Testis (tissue), 2 donors: ENCODE measurements at regions not wholly inside any gene's neighbourhood (a gene's known extent, or its start where the extent isn't known, plus 50 kb on each side); places are given as distances from the start of the nearest gene placed in this dataset.

Experiments used
- DNase-seq: peaks from one replicate; pipeline ENCODE4 v3.0.0-alpha.2; 2019
- H3K27ac ChIP-seq, 2 donors: fragments of 200-600 bp; sonication (generic); one replicate each; pipeline ENCODE4 v1.5.1; 2019
- H3K27me3 ChIP-seq: fragments of 200-600 bp; sonication (generic); one replicate; pipeline ENCODE4 v1.5.1; 2019
- H3K36me3 ChIP-seq: fragments of 200-600 bp; sonication (generic); one replicate; pipeline ENCODE4 v1.5.1; 2017; ENCODE audit warnings: low read depth; ENCODE audit errors: missing control alignments
- H3K4me1 ChIP-seq: fragments of 200-600 bp; sonication (generic); one replicate; pipeline ENCODE4 v1.5.1; 2019
- H3K4me3 ChIP-seq, 2 donors: fragments of 200-600 bp; sonication (generic); one replicate each; pipeline ENCODE4 v1.5.1; 2017 to 2019
- H3K9me3 ChIP-seq: fragments of 200-600 bp; sonication (generic); one replicate; pipeline ENCODE4 v1.5.1; 2017
- POLR2A ChIP-seq: fragments of 450-650 bp; IDR thresholded peaks from one replicate; pipeline ENCODE4 v1.6.1; 2017; ENCODE audit warnings: antibody characterized with exemption, mild to moderate bottlenecking, moderate library complexity
- WGBS, 2 donors: methylation state at CpG; one replicate each; pipeline ENCODE4 v1.1.5; 2018; 5-methylcytosine and 5-hydroxymethylcytosine counted together
- intact Hi-C: fragments of 100-400 bp; cut with DNase I; formaldehyde crosslinking; loops from one replicate; pipeline ENCODE4 v1.15.1; 2023; ENCODE audit warnings: low total_unique reads
- TF ChIP-seq, protein P1 (sequence below), 3 experiments: fragments of 450-650 bp in 2 of 3; fragments of 200-600 bp in 1 of 3; sonication (generic) in 1 of 3; IDR thresholded peaks; one replicate each; pipeline ENCODE4 v1.5.1; 2016 to 2019; ENCODE audit warnings: antibody characterized with exemption in 3 of 3, mild to moderate bottlenecking in 2 of 3, moderate library complexity in 1 of 3

- WGBS, 2 donors = 90 to 96% methylated on average over 1 of the region's 1 CpG
- intact Hi-C loops = no loop called here
- H3K9me3 ChIP-seq = no peaks in the 10 kb centered on the region
- H3K27me3 ChIP-seq = no peaks in the 10 kb centered on the region
- H3K27ac ChIP-seq = no peak overlapping the region
- no peak for DNase-seq
- no peaks in the 10 kb centered on the region for H3K36me3 ChIP-seq
- no peaks in the 10 kb centered on the region for H3K4me1 ChIP-seq
- TF ChIP-seq POLR2A = no peak
- TF ChIP-seq, protein P1, sequence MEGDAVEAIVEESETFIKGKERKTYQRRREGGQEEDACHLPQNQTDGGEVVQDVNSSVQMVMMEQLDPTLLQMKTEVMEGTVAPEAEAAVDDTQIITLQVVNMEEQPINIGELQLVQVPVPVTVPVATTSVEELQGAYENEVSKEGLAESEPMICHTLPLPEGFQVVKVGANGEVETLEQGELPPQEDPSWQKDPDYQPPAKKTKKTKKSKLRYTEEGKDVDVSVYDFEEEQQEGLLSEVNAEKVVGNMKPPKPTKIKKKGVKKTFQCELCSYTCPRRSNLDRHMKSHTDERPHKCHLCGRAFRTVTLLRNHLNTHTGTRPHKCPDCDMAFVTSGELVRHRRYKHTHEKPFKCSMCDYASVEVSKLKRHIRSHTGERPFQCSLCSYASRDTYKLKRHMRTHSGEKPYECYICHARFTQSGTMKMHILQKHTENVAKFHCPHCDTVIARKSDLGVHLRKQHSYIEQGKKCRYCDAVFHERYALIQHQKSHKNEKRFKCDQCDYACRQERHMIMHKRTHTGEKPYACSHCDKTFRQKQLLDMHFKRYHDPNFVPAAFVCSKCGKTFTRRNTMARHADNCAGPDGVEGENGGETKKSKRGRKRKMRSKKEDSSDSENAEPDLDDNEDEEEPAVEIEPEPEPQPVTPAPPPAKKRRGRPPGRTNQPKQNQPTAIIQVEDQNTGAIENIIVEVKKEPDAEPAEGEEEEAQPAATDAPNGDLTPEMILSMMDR (IDR thresholded peaks at IDR 0.05) = no peak
- no peak overlapping the region for H3K4me3 ChIP-seq
Measured at GRCh38 chr16:80176114-80176513, 364.7 kb upstream of the DYNLRB2 start.

- no peak for TF ChIP-seq POLR2A
- WGBS, 2 donors = 80 to 83% methylated on average over 1 of the region's 1 CpG
- no peak overlapping the region for H3K4me3 ChIP-seq
- H3K4me1 ChIP-seq = no peaks in the 10 kb centered on the region
- H3K27ac ChIP-seq = no peak overlapping the region
- DNase-seq = no peak
- intact Hi-C loops = no loop called here
- no peaks in the 10 kb centered on the region for H3K27me3 ChIP-seq
- no peaks in the 10 kb centered on the region for H3K9me3 ChIP-seq
- no peaks in the 10 kb centered on the region for H3K36me3 ChIP-seq
Measured at GRCh38 chr16:80175011-80175410, 365.8 kb upstream of the DYNLRB2 start.

- H3K9me3 ChIP-seq = no peaks in the 10 kb centered on the region
- TF ChIP-seq POLR2A = no peak
- TF ChIP-seq, protein P1 (IDR thresholded peaks at IDR 0.05) = no peak
- no peaks in the 10 kb centered on the region for H3K36me3 ChIP-seq
- WGBS, 2 donors = 86 to 93% methylated on average over 2 of the region's 2 CpGs
- DNase-seq = no peak
- H3K27me3 ChIP-seq = no peaks in the 10 kb centered on the region
- H3K27ac ChIP-seq = no peak overlapping the region
- no peaks in the 10 kb centered on the region for H3K4me1 ChIP-seq
- intact Hi-C loops = no loop called here
- no peak overlapping the region for H3K4me3 ChIP-seq
Measured at GRCh38 chr16:80174416-80174815, 366.4 kb upstream of the DYNLRB2 start.

DNA sequence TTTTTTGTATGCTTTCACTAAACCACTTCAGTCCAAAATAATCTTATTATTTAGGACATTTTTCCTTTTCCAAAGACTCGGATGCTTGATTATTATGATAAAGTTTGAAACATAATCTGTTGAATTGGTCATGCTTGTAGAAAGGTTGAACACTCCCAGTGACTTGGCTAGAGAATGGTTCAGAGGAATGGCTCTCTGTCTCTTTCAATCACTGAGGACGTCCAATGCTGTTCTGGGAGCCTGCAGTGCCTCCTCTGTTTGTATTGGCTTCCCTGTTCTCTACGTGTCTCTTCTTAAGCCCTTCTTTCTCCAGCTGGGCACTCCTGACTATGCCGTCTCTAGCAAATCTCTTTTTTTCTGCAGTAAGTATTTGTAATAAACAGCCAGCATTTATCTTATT is 369.0 kb upstream of the DYNLRB2 start:
- no peak for DNase-seq
- WGBS, 2 donors = 71 to 80% methylated on average over 4 of the region's 4 CpGs
- intact Hi-C loops = no loop called here

DNA sequence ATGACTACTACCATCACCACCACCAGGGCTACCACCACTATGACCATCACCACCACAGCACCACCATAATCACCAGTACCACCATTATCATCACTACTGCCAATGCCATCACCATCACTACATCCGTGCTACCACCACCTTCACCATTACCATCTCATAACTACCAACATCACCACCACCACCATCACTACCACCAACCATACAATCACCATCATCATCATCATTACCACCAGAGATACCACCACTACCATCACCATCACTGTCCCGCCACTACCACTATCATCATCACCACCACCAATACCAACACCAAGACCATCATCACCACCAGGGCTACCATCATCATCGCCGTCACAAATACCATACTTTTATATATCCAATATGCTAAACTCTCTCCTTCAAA is 369.6 kb upstream of the DYNLRB2 start:
- 96 to 97% methylated on average over 4 of the region's 4 CpGs for WGBS, 2 donors
- H3K27me3 ChIP-seq = no peaks in the 10 kb centered on the region
- intact Hi-C loops = no loop called here
- H3K36me3 ChIP-seq = no peaks in the 10 kb centered on the region
- H3K9me3 ChIP-seq = no peaks in the 10 kb centered on the region
- no peak overlapping the region for H3K4me3 ChIP-seq
- no peak overlapping the region for H3K27ac ChIP-seq
- H3K4me1 ChIP-seq = no peaks in the 10 kb centered on the region
- DNase-seq = no peak
- TF ChIP-seq POLR2A = no peak
- TF ChIP-seq, protein P1 (IDR thresholded peaks at IDR 0.05) = no peak

More for the DNA sequence above, 369.0 kb upstream of the DYNLRB2 start:
- H3K4me1 ChIP-seq = no peaks in the 10 kb centered on the region
- no peak overlapping the region for H3K4me3 ChIP-seq
- no peaks in the 10 kb centered on the region for H3K9me3 ChIP-seq
- H3K36me3 ChIP-seq = no peaks in the 10 kb centered on the region
- no peaks in the 10 kb centered on the region for H3K27me3 ChIP-seq
- TF ChIP-seq, protein P1 (IDR thresholded peaks at IDR 0.05) = no peak
- no peak for TF ChIP-seq POLR2A
- H3K27ac ChIP-seq = no peak overlapping the region
